BJ (cell line): ENCODE measurements at regions not wholly inside any gene's neighbourhood (a gene's known extent, or its start where the extent isn't known, plus 50 kb on each side); places are given as distances from the start of the nearest gene placed in this dataset.

Experiments
- CTCF ChIA-PET: fragments of 350-600 bp; formaldehyde crosslinking; extraction: SDS; loops from one replicate; lab custom pipeline; 2021; ENCODE audit warnings: antibody characterized with exemption, inconsistent platforms; lab: Yijun Ruan, JAX
- POLR2A ChIA-PET: fragments of 300-600 bp; sonication (Branson Sonifier 250); formaldehyde crosslinking; extraction: SDS; loops from one replicate; lab custom pipeline; 2021; ENCODE audit warnings: antibody characterized with exemption; lab: Charles Lee
- DNase-seq: peaks from one replicate; pipeline ENCODE4 v3.0.0-alpha.2; 2011; ENCODE audit warnings: low read depth
- H3K27me3 ChIP-seq: 2 replicates; pipeline ENCODE4 v1.6.0; 2011; ENCODE audit warnings: low read length; ENCODE audit not compliant: control insufficient read depth, insufficient read depth
- H3K36me3 ChIP-seq: 2 replicates; pipeline ENCODE4 v1.5.1; 2011; ENCODE audit warnings: low read length; ENCODE audit not compliant: control insufficient read depth, insufficient read depth
- H3K4me3 ChIP-seq: 2 replicates; pipeline ENCODE4 v1.5.1; 2011; ENCODE audit warnings: low read depth, mild to moderate bottlenecking, control low read depth, low read length
- TF ChIP-seq, protein P1 (sequence below): IDR thresholded peaks from 2 replicates; pipeline ENCODE4 v1.5.1; 2011; ENCODE audit warnings: low read depth, mild to moderate bottlenecking, control low read depth, inconsistent platforms, low read length, moderate library complexity; ENCODE audit not compliant: insufficient read depth

DNA sequence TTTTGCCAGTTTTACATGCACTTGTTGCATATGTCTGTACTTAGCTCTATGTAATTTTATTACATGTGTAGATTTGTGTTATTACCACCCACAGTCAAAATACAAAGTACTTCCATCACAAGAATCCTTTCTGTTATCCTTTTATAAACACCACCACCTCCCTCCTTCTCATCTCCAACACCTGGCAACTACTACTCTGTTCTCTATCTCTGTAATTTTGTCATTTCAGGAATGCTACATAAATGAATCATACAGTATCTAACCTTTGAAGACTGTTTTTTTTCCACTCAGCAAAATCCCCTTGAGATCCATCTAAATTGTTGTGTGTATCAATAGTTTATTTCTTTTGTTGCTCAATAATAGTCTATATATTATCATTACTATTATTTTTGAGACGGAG is 64.5 kb upstream of the COP1 start:
- POLR2A ChIA-PET = no interaction called here
- Histone ChIP-seq H3K36me3 (no peaks in the 10 kb centered on the region), H3K27me3 (no peaks in the 10 kb centered on the region), H3K4me3 (no peak overlapping the region)
- TF ChIP-seq, protein P1, sequence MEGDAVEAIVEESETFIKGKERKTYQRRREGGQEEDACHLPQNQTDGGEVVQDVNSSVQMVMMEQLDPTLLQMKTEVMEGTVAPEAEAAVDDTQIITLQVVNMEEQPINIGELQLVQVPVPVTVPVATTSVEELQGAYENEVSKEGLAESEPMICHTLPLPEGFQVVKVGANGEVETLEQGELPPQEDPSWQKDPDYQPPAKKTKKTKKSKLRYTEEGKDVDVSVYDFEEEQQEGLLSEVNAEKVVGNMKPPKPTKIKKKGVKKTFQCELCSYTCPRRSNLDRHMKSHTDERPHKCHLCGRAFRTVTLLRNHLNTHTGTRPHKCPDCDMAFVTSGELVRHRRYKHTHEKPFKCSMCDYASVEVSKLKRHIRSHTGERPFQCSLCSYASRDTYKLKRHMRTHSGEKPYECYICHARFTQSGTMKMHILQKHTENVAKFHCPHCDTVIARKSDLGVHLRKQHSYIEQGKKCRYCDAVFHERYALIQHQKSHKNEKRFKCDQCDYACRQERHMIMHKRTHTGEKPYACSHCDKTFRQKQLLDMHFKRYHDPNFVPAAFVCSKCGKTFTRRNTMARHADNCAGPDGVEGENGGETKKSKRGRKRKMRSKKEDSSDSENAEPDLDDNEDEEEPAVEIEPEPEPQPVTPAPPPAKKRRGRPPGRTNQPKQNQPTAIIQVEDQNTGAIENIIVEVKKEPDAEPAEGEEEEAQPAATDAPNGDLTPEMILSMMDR = no peak
- no peak for DNase-seq
- CTCF ChIA-PET = no interaction called here
